Prostate gland (tissue), 2 donors: ENCODE measurements at regions not wholly inside any gene's neighbourhood (a gene's known extent, or its start where the extent isn't known, plus 50 kb on each side); places are given as distances from the start of the nearest gene placed in this dataset.

Experiments used
- DNase-seq: peaks from one replicate; pipeline ENCODE4 v3.0.0-alpha.2; 2019; ENCODE audit warnings: low spot score
- H3K27ac ChIP-seq, 2 donors: fragments of 200-600 bp; sonication (generic); 2 replicates each; pipeline ENCODE4 v1.5.1; 2017 to 2019
- H3K27me3 ChIP-seq: fragments of 200-600 bp; sonication (generic); replicated peaks from 2 replicates; pipeline ENCODE4 v1.5.1; 2019; ENCODE audit not compliant: insufficient read depth
- H3K36me3 ChIP-seq, 2 donors: fragments of 200-600 bp; sonication (generic); 1 replicate in 1 of 2; 2 replicates in 1 of 2; pipeline versions ENCODE4 v1.5.1 to v1.8.1; 2017 to 2019
- H3K4me1 ChIP-seq: fragments of 200-600 bp; sonication (generic); replicated peaks from 2 replicates; pipeline ENCODE4 v1.5.1; 2019
- H3K4me3 ChIP-seq, 2 donors: fragments of 200-600 bp; sonication (generic); 2 replicates each; pipeline ENCODE4 v1.5.1; 2017 to 2019
- H3K9me3 ChIP-seq: fragments of 200-600 bp; sonication (generic); 2 replicates; pipeline ENCODE4 v1.5.1; 2017
- POLR2A ChIP-seq: fragments of 450-650 bp; IDR thresholded peaks from one replicate; pipeline ENCODE4 v1.6.1; 2016; ENCODE audit warnings: antibody characterized with exemption, mild to moderate bottlenecking
- POLR2AphosphoS5 ChIP-seq: sonication (generic); formaldehyde crosslinking; IDR thresholded peaks from one replicate; pipeline ENCODE4 v1.6.1; 2017; ENCODE audit warnings: antibody characterized with exemption
- WGBS: methylation state at CpG from one replicate; pipeline ENCODE4 v1.1.5; 2018; 5-methylcytosine and 5-hydroxymethylcytosine counted together
- intact Hi-C: fragments of 100-400 bp; cut with DNase I; formaldehyde crosslinking; loops from one replicate; pipeline ENCODE4 v1.14.2; 2022
- TF ChIP-seq, protein P1 (sequence below), 4 experiments: fragments of 200-600 bp in 2 of 4; fragments of 450-650 bp in 2 of 4; sonication (generic) in 2 of 4; IDR thresholded peaks; 1 replicate in 3 of 4; 2 replicates in 1 of 4; pipeline ENCODE4 v1.5.1; 2016 to 2019; ENCODE audit warnings: antibody characterized with exemption in 4 of 4, mild to moderate bottlenecking in 2 of 4, moderate library complexity in 2 of 4

GRCh38 chr1:195590649-195591048 lies 1017.6 kb downstream of the KCNT2 start:
- DNase-seq: no peak
- no peak for TF ChIP-seq POLR2A
- TF ChIP-seq, protein P1, sequence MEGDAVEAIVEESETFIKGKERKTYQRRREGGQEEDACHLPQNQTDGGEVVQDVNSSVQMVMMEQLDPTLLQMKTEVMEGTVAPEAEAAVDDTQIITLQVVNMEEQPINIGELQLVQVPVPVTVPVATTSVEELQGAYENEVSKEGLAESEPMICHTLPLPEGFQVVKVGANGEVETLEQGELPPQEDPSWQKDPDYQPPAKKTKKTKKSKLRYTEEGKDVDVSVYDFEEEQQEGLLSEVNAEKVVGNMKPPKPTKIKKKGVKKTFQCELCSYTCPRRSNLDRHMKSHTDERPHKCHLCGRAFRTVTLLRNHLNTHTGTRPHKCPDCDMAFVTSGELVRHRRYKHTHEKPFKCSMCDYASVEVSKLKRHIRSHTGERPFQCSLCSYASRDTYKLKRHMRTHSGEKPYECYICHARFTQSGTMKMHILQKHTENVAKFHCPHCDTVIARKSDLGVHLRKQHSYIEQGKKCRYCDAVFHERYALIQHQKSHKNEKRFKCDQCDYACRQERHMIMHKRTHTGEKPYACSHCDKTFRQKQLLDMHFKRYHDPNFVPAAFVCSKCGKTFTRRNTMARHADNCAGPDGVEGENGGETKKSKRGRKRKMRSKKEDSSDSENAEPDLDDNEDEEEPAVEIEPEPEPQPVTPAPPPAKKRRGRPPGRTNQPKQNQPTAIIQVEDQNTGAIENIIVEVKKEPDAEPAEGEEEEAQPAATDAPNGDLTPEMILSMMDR (IDR thresholded peaks at IDR 0.05): no peak
- no peak for TF ChIP-seq POLR2AphosphoS5
- Histone ChIP-seq H3K4me3 (no peak overlapping the region), H3K27me3 (no peaks in the 10 kb centered on the region), H3K4me1 (no peaks in the 10 kb centered on the region), H3K36me3 (no peaks in the 10 kb centered on the region), H3K27ac (no peak overlapping the region), H3K9me3 (no peaks in the 10 kb centered on the region)
- intact Hi-C loops: no loop called here
- WGBS: 71% methylated on average over 3 of the region's 3 CpGs

- no peak for DNase-seq
- TF ChIP-seq, protein P1 (IDR thresholded peaks at IDR 0.05): no peak
- TF ChIP-seq POLR2AphosphoS5 (no peak), POLR2A (no peak)
- no peaks in the 10 kb centered on the region for H3K27me3 ChIP-seq
- no peaks in the 10 kb centered on the region for H3K9me3 ChIP-seq
- no peak overlapping the region for H3K27ac ChIP-seq
- no peak overlapping the region for H3K4me3 ChIP-seq
- WGBS: 90% methylated on average over 2 of the region's 2 CpGs
- no peaks in the 10 kb centered on the region for H3K36me3 ChIP-seq
- H3K4me1 ChIP-seq: no peaks in the 10 kb centered on the region
- intact Hi-C loops: no loop called here
These were observed 1023.2 kb downstream of the KCNT2 start for GRCh38 chr1:195584870-195585624.

- H3K4me3 ChIP-seq: no peak overlapping the region
- H3K9me3 ChIP-seq: no peaks in the 10 kb centered on the region
- no peak overlapping the region for H3K27ac ChIP-seq
- H3K4me1 ChIP-seq: no peaks in the 10 kb centered on the region
- WGBS: 88% methylated on average over 2 of the region's 2 CpGs
- H3K27me3 ChIP-seq: no peaks in the 10 kb centered on the region
- no peak for TF ChIP-seq POLR2AphosphoS5
- TF ChIP-seq, protein P1 (IDR thresholded peaks at IDR 0.05): peak in 1 of 4 experiments; percentile 45
- H3K36me3 ChIP-seq: no peaks in the 10 kb centered on the region
- no peak for DNase-seq
- intact Hi-C loops: no loop called here
These were observed 1027.3 kb downstream of the KCNT2 start for GRCh38 chr1:195580988-195581387.

DNA sequence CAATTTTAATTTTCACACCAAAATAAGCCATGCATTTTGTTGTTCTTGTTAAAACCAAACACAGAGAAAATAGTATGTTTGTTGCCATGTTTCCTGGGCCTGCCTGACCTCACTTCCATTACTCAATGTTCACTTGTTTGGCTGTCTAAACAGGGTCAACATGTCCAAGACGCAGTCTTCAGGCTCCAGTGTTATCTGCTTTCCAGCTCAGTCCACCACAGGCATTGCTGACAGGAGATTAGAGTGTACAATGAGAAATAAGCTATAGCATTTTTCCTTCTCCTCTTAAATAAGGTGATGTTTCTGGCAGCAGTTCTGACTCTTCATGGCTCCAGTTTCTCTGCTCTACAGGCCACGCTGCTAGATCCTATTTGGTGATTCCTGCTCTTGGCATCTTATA lies 1030.5 kb downstream of the KCNT2 start:
- WGBS: 65% methylated on average over 2 of the region's 2 CpGs
- Histone ChIP-seq H3K36me3 (no peaks in the 10 kb centered on the region), H3K27me3 (no peaks in the 10 kb centered on the region), H3K27ac (no peak overlapping the region), H3K4me3 (no peak overlapping the region), H3K9me3 (no peaks in the 10 kb centered on the region), H3K4me1 (no peaks in the 10 kb centered on the region)
- intact Hi-C loops: no loop called here
- no peak for DNase-seq
- TF ChIP-seq, protein P1 (IDR thresholded peaks at IDR 0.05): no peak
- TF ChIP-seq POLR2AphosphoS5 (no peak), POLR2A (no peak)

DNA sequence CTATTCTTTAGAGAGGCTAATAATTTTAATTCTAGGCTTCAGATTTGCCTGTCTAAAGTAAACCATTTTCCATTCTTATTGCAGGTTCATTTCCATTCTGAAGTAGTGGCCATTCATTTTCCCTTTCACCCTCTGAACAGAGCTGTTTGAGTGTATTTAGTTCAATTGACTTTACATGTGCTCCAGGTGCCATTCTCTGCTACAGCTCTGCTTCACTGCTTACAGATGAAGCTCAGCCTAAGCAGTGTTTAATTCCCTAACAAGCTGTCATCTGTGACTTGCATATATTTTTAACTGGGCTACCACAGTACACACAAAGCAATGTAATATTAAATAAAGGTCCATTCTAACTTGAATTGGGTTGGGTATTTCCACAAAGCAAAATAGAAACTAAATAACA lies 1031.6 kb downstream of the KCNT2 start:
- H3K4me3 ChIP-seq: no peak overlapping the region

More for the DNA sequence above, 1031.6 kb downstream of the KCNT2 start:
- no peaks in the 10 kb centered on the region for H3K27me3 ChIP-seq
- TF ChIP-seq POLR2A (no peak), POLR2AphosphoS5 (no peak)
- TF ChIP-seq, protein P1 (IDR thresholded peaks at IDR 0.05): no peak
- H3K27ac ChIP-seq: no peak overlapping the region
- H3K36me3 ChIP-seq: no peaks in the 10 kb centered on the region
- H3K9me3 ChIP-seq: no peaks in the 10 kb centered on the region
- intact Hi-C loops: no loop called here
- no peak for DNase-seq
- H3K4me1 ChIP-seq: no peaks in the 10 kb centered on the region
